ENCODE measurements at regions not wholly inside any gene's neighbourhood (a gene's known extent, or its start where the extent isn't known, plus 50 kb on each side); places are given as distances from the start of the nearest gene placed in this dataset.
"Not testable (repeated sequence)": the region's sequence is repeated elsewhere in the genome, so short reads cannot be mapped to it uniquely, and the experiment has no call there.

DNA sequence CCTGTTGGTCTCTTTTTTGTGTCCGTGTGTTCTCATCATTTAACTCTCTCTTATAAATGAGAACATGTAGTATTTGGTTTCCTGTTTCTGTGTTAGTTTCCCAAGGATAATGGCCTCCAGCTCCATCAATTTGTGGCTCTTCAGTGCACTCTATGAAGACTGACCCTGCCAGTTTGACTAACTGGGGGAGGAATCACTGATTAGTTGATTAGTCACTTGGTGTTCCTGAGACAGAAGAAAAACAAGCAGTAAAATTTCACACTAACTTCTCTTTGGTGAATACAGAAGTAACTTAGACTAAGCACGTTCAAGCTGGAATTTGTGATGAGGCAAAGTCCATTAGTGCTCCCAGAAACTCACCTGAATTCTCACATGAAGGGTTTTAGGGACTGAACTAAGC is 495.8 kb upstream of the RORB start:
- peaks cover 2% of the 10 kb centered on the region for H3K9me3 Mint-ChIP-seq
- no peak overlapping the region for H3K4me3 Mint-ChIP-seq
- H3K36me3 Mint-ChIP-seq = no peaks in the 10 kb centered on the region
- H3K27me3 Mint-ChIP-seq = no peaks in the 10 kb centered on the region
- DNase-seq (ENCODE audit: low spot score in 2 of 2) (no peak), ATAC-seq (ENCODE audit: low read depth) (no peak)
- H3K4me1 Mint-ChIP-seq = no peaks in the 10 kb centered on the region
- H3K27ac Mint-ChIP-seq = no peak overlapping the region

DNA sequence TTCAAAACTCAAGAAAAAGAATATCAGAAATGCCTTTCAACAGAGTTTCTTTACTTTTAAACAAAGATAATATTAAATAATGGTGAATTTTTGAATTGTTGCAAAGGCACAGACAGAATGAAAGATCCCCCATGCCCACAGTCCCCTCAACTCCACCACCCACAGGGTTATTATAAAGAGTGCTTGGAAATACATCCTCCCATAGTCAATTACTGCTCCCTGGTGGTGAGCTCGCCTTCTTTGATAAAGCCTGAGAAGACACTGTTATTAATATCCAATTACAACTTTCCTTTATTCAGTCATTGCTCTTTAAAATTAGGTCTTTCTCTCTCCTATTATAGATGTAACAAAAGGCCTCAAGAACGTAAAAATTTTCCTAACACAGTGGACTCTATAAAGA is 490.2 kb upstream of the RORB start:
- no peak for DNase-seq (ENCODE audit: low spot score in 2 of 2)
- H3K4me1 Mint-ChIP-seq = no peaks in the 10 kb centered on the region

DNA sequence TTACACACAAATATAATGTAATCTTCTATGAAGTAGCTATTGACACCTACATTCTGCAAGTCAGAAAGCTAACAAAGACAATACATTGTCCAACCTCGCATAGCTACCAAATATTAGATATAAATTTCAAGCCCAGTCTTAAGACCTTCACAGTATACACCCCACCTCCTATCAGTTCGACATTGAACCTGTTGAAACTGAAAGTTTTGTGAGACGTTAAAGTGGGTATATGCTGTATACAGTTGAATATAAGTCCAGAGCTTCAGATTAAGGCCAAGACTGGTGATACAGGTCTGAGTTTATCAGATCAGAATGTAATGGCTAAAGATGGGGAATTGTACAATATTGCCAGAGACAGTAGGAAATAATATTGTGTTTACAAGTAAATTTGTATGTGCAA is 489.3 kb upstream of the RORB start:
- DNase-seq (ENCODE audit: low spot score in 2 of 2) = no peak
- H3K4me3 Mint-ChIP-seq = no peak overlapping the region
- no peaks in the 10 kb centered on the region for H3K36me3 Mint-ChIP-seq
- H3K27me3 Mint-ChIP-seq = no peaks in the 10 kb centered on the region
- H3K4me1 Mint-ChIP-seq = no peaks in the 10 kb centered on the region
- H3K9me3 Mint-ChIP-seq = peaks cover 2% of the 10 kb centered on the region
- H3K27ac Mint-ChIP-seq = no peak overlapping the region
- ATAC-seq (ENCODE audit: low read depth) = no peak

More for the DNA sequence above, 490.2 kb upstream of the RORB start:
- H3K27me3 Mint-ChIP-seq = no peaks in the 10 kb centered on the region
- no peak overlapping the region for H3K4me3 Mint-ChIP-seq
- no peak overlapping the region for H3K27ac Mint-ChIP-seq
- H3K36me3 Mint-ChIP-seq = no peaks in the 10 kb centered on the region
- ATAC-seq (ENCODE audit: low read depth) = no peak
- peaks cover 2% of the 10 kb centered on the region for H3K9me3 Mint-ChIP-seq

DNA sequence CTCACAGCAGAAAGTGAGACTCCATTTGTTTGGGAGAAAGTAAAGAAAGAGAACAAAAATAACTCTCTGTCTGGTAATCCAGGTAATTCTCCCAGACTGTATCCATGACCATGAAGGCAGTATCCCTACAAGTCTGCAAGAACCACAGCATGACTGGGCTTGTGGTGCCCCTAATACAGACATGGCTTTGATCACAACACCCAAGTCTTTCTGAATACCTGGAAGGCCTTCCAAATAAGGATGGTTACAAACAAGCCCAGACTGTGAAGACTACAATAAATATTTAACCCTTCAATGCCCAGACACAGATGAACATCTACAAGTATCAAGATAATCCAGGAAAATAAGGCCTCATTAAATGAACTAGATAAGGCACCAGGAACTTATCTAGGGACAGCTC is 481.1 kb upstream of the RORB start:
- Mint-ChIP-seq H3K9me3 (peaks cover 11% of the 10 kb centered on the region), H3K4me1 (no peaks in the 10 kb centered on the region), H3K36me3 (no peaks in the 10 kb centered on the region), H3K27ac (no peak overlapping the region), H3K27me3 (no peaks in the 10 kb centered on the region), H3K4me3 (no peak overlapping the region)
- ATAC-seq (ENCODE audit: low read depth) = no peak
- no peak for DNase-seq (ENCODE audit: low spot score in 2 of 2)

DNA sequence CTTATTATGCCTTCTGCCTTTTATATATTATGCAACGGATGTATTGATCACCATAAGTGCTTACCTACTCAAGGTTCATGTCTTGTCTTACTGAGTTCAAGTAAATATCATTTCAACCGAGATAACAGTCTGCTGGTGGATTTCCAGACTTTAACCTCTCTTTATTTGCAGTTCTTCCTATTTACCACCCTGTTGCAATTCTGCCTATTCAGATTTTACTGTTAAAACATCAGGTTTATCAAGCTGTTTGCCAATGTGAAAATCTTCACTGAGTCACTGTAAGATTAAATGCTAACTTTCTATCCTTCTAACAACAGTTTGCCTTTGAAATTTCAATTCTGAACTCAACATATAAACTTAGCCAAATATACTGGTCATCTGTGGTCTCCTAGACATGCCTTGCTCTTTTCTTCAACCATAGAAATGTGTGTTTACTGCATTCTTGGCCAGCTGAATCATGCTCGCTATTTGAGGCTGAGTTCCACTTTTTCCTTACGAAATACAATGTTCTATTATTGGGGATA is 471.7 kb upstream of the RORB start:
- Mint-ChIP-seq H3K36me3 (no peaks in the 10 kb centered on the region), H3K27me3 (no peaks in the 10 kb centered on the region), H3K4me1 (no peaks in the 10 kb centered on the region)

DNA sequence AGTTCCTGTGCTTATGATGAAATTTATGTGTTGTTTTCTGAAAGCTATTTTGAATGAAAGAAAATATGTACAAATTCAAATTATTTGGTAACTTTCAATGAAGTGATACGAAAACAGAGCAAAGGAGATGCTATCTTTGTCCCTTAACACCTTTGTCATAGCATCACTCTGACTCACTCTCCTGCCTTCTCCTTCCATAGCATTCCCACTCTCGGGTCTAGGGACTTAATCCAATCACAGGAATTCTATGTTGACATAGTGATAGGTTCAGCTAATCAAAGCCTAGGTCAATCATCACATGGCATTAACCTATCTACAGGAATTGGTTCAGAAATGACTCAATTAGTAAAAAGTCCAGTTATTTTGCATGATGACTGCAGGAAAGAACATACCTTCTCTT is 464.7 kb upstream of the RORB start:
- Mint-ChIP-seq H3K4me1 (no peaks in the 10 kb centered on the region), H3K27ac (no peak overlapping the region), H3K9me3 (no peaks in the 10 kb centered on the region), H3K36me3 (no peaks in the 10 kb centered on the region), H3K27me3 (no peaks in the 10 kb centered on the region), H3K4me3 (no peak overlapping the region)
- DNase-seq (ENCODE audit: low spot score in 2 of 2) (no peak), ATAC-seq (ENCODE audit: low read depth) (no peak)

More for the DNA sequence above, 471.7 kb upstream of the RORB start:
- DNase-seq (ENCODE audit: low spot score in 2 of 2) = no peak
- Mint-ChIP-seq H3K4me3 (no peak overlapping the region), H3K27ac (no peak overlapping the region), H3K9me3 (peaks cover 6% of the 10 kb centered on the region)
- ATAC-seq (ENCODE audit: low read depth) = no peak

DNA sequence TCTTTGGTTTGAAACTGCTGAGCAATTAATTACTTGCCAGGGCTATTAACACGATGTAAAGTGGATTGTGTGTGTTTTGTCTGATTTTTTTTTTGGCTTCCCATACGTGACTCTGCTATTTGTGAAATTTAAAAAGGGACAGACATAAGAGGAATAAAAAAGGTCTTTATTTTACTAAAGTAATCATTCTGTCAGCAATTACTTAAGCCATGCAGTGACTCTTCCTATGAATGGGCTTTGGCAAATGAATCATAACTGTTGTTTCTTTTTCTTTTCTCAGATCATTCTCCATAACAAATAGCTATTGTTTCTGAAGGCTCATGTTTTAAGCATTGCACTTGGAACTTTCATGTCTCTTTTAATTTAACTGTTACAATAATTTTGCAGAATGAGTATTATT is 461.3 kb upstream of the RORB start:
- Mint-ChIP-seq H3K27me3 (no peaks in the 10 kb centered on the region), H3K36me3 (no peaks in the 10 kb centered on the region), H3K4me1 (no peaks in the 10 kb centered on the region), H3K27ac (no peak overlapping the region), H3K9me3 (no peaks in the 10 kb centered on the region), H3K4me3 (no peak overlapping the region)
- ATAC-seq (ENCODE audit: low read depth) = no peak
- DNase-seq (ENCODE audit: low spot score in 2 of 2) = no peak

DNA sequence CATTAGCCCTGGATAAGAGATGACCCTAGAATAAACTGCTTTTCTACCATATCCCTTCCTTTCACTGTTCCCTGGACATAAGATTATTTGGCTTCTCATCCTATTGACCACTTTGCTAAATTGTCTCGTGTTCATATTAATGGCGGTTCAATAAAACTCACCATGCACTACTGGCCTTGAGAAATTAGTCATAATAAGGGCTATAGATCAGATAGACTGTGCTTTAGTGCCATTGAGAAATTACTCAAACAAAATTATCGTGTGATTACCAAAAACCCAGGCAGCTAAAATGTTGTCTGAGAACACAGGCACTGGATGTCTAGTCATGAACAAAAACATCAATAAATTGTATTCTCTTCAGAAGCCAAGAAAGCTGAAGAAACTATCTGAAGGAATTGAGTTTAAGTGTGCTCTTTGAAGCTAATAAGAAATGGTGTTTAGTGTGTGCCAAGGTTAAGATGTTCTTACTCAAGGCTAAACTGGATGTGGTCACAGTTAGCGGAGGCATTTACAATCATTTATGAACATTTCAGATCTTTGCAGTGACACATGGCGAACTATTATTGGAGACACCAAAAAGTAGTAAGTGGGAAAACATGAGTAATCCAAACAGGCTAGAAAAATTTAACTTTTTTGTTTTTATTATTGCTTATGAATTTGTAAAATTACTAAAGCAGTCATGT is 460.4 kb upstream of the RORB start:
- Mint-ChIP-seq H3K27me3 (no peaks in the 10 kb centered on the region), H3K4me1 (no peaks in the 10 kb centered on the region), H3K4me3 (no peak overlapping the region), H3K36me3 (no peaks in the 10 kb centered on the region), H3K27ac (no peak overlapping the region), H3K9me3 (no peaks in the 10 kb centered on the region)
- ATAC-seq (ENCODE audit: low read depth) (no peak), DNase-seq (ENCODE audit: low spot score in 2 of 2) (no peak)

DNA sequence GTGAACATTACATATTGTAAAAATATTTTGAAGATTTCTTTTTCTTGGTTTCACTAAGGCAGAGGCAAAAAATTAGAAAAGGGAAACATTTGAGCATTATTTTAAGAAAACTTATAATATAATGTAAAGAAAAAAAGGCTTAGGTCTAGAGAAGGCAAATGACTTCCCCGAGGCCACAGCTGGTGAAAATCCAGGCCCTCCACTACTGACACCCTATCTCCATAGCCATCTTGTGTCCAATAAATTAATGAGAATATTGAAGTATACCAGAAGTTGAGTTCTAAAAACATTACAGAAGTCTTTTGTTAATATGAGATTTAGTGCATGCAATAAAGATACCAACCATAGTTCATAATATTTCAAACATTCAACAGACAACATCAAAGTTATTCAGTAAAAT is 459.9 kb upstream of the RORB start:
- DNase-seq (ENCODE audit: low spot score in 2 of 2) (no peak), ATAC-seq (ENCODE audit: low read depth) (no peak)
- Mint-ChIP-seq H3K4me1 (no peaks in the 10 kb centered on the region), H3K36me3 (no peaks in the 10 kb centered on the region), H3K27ac (no peak overlapping the region), H3K9me3 (peaks cover 3% of the 10 kb centered on the region), H3K4me3 (no peak overlapping the region), H3K27me3 (no peaks in the 10 kb centered on the region)

DNA sequence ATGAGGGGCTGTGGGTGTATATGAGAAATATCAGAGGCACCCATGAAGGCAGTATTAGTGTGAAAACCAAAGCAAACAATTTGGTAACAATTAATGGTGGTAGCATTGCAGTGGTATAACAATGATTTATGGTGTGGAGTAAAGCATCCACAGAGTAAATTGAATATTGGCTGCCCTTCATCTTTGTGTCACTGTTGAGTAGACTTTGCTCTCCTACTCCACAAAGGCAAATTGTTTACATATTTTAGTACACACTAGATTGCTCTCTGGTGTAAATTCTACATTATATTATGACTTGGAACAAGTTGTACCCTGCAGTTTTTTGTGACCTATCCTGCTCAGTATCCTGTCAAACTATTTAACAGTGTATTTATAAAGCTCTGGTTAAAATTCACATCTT is 455.5 kb upstream of the RORB start:
- DNase-seq (ENCODE audit: low spot score in 2 of 2) (no peak), ATAC-seq (ENCODE audit: low read depth) (no peak)
- no peaks in the 10 kb centered on the region for H3K36me3 Mint-ChIP-seq
- no peak overlapping the region for H3K27ac Mint-ChIP-seq
- H3K27me3 Mint-ChIP-seq = no peaks in the 10 kb centered on the region
- H3K4me3 Mint-ChIP-seq = no peak overlapping the region
- no peaks in the 10 kb centered on the region for H3K4me1 Mint-ChIP-seq
- H3K9me3 Mint-ChIP-seq = peaks cover 3% of the 10 kb centered on the region

DNA sequence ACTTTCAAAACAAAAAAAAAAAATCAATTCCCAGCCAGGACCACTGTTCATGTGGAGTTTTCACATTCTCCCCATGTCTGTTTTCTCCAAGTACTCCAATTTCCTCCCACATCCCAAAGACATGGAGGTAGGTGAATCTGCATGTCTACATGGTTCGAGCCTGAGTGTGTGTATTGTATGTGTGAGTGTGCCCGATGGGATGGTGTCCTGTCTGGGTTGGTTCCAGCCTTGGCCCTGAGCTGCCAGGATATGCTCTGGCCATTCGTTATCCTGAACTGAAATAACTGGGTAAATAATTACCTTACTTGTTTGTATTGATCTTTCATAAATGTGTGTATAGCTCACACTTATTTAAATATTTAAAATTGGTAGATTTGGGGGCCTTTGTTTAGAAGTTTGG is 452.3 kb upstream of the RORB start:
- no peak overlapping the region for H3K27ac Mint-ChIP-seq
- no peak overlapping the region for H3K4me3 Mint-ChIP-seq
- DNase-seq (ENCODE audit: low spot score in 2 of 2) (no peak), ATAC-seq (ENCODE audit: low read depth) (no peak)
- no peaks in the 10 kb centered on the region for H3K4me1 Mint-ChIP-seq
- H3K9me3 Mint-ChIP-seq = peaks cover 3% of the 10 kb centered on the region
- H3K36me3 Mint-ChIP-seq = no peaks in the 10 kb centered on the region
- H3K27me3 Mint-ChIP-seq = no peaks in the 10 kb centered on the region

DNA sequence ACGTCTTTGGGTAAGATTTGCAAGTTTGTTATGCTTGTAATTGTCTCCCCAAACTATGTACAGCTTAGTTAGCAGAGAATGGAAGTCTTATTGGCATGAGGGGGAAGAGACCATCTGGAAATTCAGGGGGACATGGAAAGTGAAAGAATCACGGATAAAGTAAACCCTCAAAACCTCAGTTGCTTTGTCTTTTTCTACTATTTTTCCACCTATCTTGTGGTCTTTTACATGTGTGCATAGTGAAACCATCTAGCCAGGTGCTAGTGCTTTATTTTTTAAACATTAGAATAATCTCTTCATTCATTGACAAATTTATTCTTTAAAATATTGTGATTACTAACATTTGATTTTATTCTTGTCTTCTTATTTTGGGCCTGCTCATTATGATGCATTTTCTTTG is 441.1 kb upstream of the RORB start:
- Mint-ChIP-seq H3K4me1 (no peaks in the 10 kb centered on the region), H3K9me3 (peaks cover 12% of the 10 kb centered on the region)

DNA sequence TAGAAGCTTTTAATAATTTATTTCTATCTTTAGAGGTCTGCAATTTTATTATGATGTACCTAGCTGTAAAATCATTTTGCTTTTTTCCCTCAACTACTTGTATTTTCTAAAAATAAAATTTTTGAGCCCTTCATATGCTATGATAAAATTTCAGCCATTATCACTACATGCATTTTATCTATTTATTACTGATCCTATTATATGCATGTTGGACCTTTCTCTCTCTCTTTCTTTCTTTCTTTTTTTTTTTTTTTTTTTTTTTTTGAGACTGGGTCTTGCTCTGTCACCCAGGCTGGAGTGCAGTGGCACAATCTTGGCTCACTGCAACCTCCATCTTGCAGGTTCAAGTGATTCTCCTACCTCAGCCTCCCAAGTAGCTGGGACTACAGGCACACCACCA is 440.1 kb upstream of the RORB start:
- not testable (repeated sequence) for H3K36me3 Mint-ChIP-seq; H3K4me1 Mint-ChIP-seq; H3K4me3 Mint-ChIP-seq; ATAC-seq (ENCODE audit: low read depth); DNase-seq (ENCODE audit: low spot score in 2 of 2); H3K27me3 Mint-ChIP-seq; H3K27ac Mint-ChIP-seq
- H3K9me3 Mint-ChIP-seq = peaks cover 13% of the 10 kb centered on the region

More for the DNA sequence above, 441.1 kb upstream of the RORB start:
- Mint-ChIP-seq H3K36me3 (no peaks in the 10 kb centered on the region), H3K4me3 (no peak overlapping the region), H3K27ac (no peak overlapping the region), H3K27me3 (no peaks in the 10 kb centered on the region)
- ATAC-seq (ENCODE audit: low read depth) (no peak), DNase-seq (ENCODE audit: low spot score in 2 of 2) (no peak)

DNA sequence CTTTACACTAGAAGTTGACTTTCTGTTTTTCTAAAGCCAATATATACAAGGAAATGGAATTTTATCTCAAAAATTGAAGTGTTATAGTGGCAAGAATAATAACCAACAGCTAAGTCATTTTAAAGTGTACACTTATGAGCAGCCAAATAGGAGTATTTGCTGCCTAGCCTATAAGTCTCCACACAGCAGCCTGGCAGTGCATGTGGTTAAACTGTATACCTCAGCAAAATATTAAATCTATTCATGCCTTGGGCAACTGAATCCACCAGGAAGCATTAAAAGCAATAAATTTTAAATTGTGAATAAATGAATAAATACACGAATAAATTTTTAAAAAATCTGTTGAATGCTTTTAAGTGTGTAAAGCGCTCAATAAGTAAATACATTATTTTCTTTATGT is 432.4 kb upstream of the RORB start:
- no peaks in the 10 kb centered on the region for H3K27me3 Mint-ChIP-seq
- ATAC-seq (ENCODE audit: low read depth) (no peak), DNase-seq (ENCODE audit: low spot score in 2 of 2) (no peak)
- H3K4me1 Mint-ChIP-seq = no peaks in the 10 kb centered on the region
- H3K9me3 Mint-ChIP-seq = peaks cover 10% of the 10 kb centered on the region
- no peak overlapping the region for H3K4me3 Mint-ChIP-seq
- H3K36me3 Mint-ChIP-seq = no peaks in the 10 kb centered on the region
- H3K27ac Mint-ChIP-seq = no peak overlapping the region

DNA sequence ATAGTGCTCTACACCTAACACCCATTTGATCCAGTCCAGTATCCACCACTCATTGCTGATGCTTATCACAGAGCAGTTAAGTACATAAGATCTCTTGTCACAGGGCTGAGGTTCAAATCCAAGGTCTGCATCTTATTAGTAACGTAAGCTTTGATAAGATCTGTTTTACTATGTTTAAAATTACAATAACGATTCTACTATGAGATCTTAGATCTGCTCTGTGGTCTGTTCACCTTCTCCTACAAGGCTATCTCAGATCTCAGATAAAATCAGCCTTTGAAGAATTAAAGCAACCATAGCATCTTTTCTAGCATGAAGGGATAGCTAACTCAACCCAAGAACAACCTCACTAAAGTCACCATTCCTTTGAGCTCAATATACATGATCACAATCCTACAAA is 431.0 kb upstream of the RORB start:
- Mint-ChIP-seq H3K4me1 (no peaks in the 10 kb centered on the region), H3K27ac (no peak overlapping the region), H3K9me3 (peaks cover 7% of the 10 kb centered on the region), H3K36me3 (no peaks in the 10 kb centered on the region), H3K27me3 (no peaks in the 10 kb centered on the region), H3K4me3 (no peak overlapping the region)
- no peak for ATAC-seq (ENCODE audit: low read depth)
- no peak for DNase-seq (ENCODE audit: low spot score in 2 of 2)

Measured in memory B cell (primary cell).